Stimulated activated naive CD8-positive, alpha-beta T cell treated with anti-CD3 and anti-CD28 coated beads, Interleukin-15, Interleukin-2, amounts not matched to agents 100 ng/mL and 50 ng/mL, for 24 hours (primary cell): ENCODE measurements at regions not wholly inside any gene's neighbourhood (a gene's known extent, or its start where the extent isn't known, plus 50 kb on each side); places are given as distances from the start of the nearest gene placed in this dataset.
"Not testable (repeated sequence)": the region's sequence is repeated elsewhere in the genome, so short reads cannot be mapped to it uniquely, and the experiment has no call there.

Experiments
- H3K27ac Mint-ChIP-seq: one replicate; pipeline ENCODE4 v1.8.0; 2021; ENCODE audit warnings: mild to moderate bottlenecking, mixed read lengths
- H3K27me3 Mint-ChIP-seq: one replicate; pipeline ENCODE4 v1.8.0; 2021; ENCODE audit warnings: mixed read lengths
- H3K36me3 Mint-ChIP-seq: one replicate; pipeline ENCODE4 v1.8.0; 2021; ENCODE audit warnings: low read depth, mixed read lengths
- H3K4me1 Mint-ChIP-seq: one replicate; pipeline ENCODE4 v1.8.0; 2021; ENCODE audit warnings: low read depth, mixed read lengths
- H3K4me3 Mint-ChIP-seq: one replicate; pipeline ENCODE4 v1.8.0; 2021; ENCODE audit warnings: mild to moderate bottlenecking, mixed read lengths
- H3K9me3 Mint-ChIP-seq: one replicate; pipeline ENCODE4 v1.8.0; 2021; ENCODE audit warnings: mixed read lengths

- no peaks in the 10 kb centered on the region for H3K4me1 Mint-ChIP-seq
- H3K4me3 Mint-ChIP-seq, result no peak overlapping the region
- no peak overlapping the region for H3K27ac Mint-ChIP-seq
- no peaks in the 10 kb centered on the region for H3K27me3 Mint-ChIP-seq
- no peaks in the 10 kb centered on the region for H3K36me3 Mint-ChIP-seq
- peaks cover 5% of the 10 kb centered on the region for H3K9me3 Mint-ChIP-seq
Measured at GRCh38 chr5:119961993-119962392, 332.6 kb downstream of the FAM170A start.

- no peaks in the 10 kb centered on the region for H3K27me3 Mint-ChIP-seq
- no peak overlapping the region for H3K27ac Mint-ChIP-seq
- no peak overlapping the region for H3K4me3 Mint-ChIP-seq
- no peaks in the 10 kb centered on the region for H3K4me1 Mint-ChIP-seq
- no peaks in the 10 kb centered on the region for H3K36me3 Mint-ChIP-seq
- peaks cover 8% of the 10 kb centered on the region for H3K9me3 Mint-ChIP-seq
Measured at GRCh38 chr5:119966028-119966427, 336.7 kb downstream of the FAM170A start.

- Mint-ChIP-seq H3K9me3 (peaks cover 13% of the 10 kb centered on the region), H3K27me3 (no peaks in the 10 kb centered on the region), H3K4me3 (no peak overlapping the region), H3K27ac (no peak overlapping the region), H3K4me1 (no peaks in the 10 kb centered on the region), H3K36me3 (no peaks in the 10 kb centered on the region)
Measured at GRCh38 chr5:119968690-119969089, 339.3 kb downstream of the FAM170A start.

GRCh38 chr5:119987077-119987476 is 357.7 kb downstream of the FAM170A start:
- not testable (repeated sequence) for H3K27ac Mint-ChIP-seq, H3K36me3 Mint-ChIP-seq, H3K4me1 Mint-ChIP-seq, H3K27me3 Mint-ChIP-seq, H3K4me3 Mint-ChIP-seq
- H3K9me3 Mint-ChIP-seq, result peaks cover 13% of the 10 kb centered on the region

- Mint-ChIP-seq H3K36me3 (no peaks in the 10 kb centered on the region), H3K27me3 (no peaks in the 10 kb centered on the region), H3K4me1 (no peaks in the 10 kb centered on the region), H3K27ac (no peak overlapping the region), H3K9me3 (peaks cover 9% of the 10 kb centered on the region), H3K4me3 (no peak overlapping the region)
Measured at GRCh38 chr5:119991625-119992024, 362.3 kb downstream of the FAM170A start.

GRCh38 chr5:119996128-119996527 is 366.8 kb downstream of the FAM170A start:
- Mint-ChIP-seq H3K9me3 (no peaks in the 10 kb centered on the region), H3K27ac (no peak overlapping the region), H3K36me3 (no peaks in the 10 kb centered on the region), H3K27me3 (no peaks in the 10 kb centered on the region), H3K4me1 (no peaks in the 10 kb centered on the region), H3K4me3 (no peak overlapping the region)

DNA sequence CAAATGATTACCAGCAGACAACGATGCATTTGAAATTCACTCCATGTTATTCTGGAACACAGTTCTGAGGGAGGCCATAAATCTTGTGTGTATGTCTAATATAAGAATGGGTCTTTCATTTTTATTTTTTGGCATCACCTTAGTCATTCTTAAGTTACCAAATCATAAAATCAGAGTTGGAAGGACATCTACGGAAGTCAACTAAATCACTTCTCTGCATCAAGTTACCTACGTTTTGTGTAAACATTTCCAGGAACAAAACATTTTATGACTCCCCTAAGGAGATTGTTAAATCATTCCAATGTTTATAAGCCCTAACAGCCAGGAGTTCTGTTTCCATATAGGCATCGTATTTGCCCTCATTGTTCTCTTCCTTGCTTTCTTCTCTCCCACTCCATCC is 378.2 kb downstream of the FAM170A start:
- Mint-ChIP-seq H3K4me1 (no peaks in the 10 kb centered on the region), H3K36me3 (no peaks in the 10 kb centered on the region), H3K27me3 (no peaks in the 10 kb centered on the region), H3K4me3 (no peak overlapping the region), H3K27ac (no peak overlapping the region), H3K9me3 (peaks cover under 1% of the 10 kb centered on the region)

DNA sequence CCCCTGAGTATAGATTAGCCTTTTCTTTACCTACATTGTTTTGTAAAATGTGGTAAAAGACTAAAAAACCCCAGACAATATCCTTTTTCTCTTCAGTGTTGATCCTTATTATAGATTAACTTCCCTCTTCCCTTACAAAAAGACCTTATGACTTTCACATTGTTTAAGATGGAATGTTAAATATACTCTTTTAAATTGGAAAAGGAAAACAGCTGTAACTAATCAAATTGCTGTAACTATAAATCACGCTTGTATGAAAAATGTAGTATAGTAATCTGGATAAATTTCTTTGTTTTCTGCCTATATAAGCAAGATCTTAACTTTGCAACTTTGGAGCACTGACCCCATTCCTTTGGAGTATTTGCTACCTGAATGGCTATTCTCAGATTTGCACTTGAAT is 383.1 kb downstream of the FAM170A start:
- Mint-ChIP-seq H3K27ac (no peak overlapping the region), H3K27me3 (no peaks in the 10 kb centered on the region), H3K4me3 (no peak overlapping the region), H3K4me1 (peaks cover 3% of the 10 kb centered on the region), H3K36me3 (no peaks in the 10 kb centered on the region), H3K9me3 (no peaks in the 10 kb centered on the region)

DNA sequence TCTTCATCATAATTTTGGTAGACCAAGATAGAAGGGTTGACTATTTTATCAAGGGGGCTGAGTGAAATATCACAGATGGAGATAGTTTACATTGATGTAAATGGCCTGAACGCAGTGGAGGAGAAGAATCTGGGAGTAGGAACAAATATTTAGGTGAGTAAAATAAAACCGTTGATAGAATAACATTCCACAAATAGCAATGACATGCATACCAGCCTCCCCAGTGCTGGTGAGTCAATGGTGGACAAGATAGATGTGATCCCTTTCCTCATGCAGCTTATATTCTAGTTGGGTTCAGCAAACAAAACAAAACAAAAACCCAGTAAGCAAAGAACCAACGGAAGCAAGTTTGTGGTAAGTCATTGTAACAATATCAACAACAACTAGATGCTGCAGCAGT is 385.2 kb downstream of the FAM170A start:
- H3K36me3 Mint-ChIP-seq, result no peaks in the 10 kb centered on the region
- H3K27ac Mint-ChIP-seq, result no peak overlapping the region
- H3K4me3 Mint-ChIP-seq, result no peak overlapping the region
- H3K27me3 Mint-ChIP-seq, result no peaks in the 10 kb centered on the region
- H3K9me3 Mint-ChIP-seq, result no peaks in the 10 kb centered on the region
- H3K4me1 Mint-ChIP-seq, result peaks cover 5% of the 10 kb centered on the region

- Mint-ChIP-seq H3K27ac (no peak overlapping the region), H3K27me3 (no peaks in the 10 kb centered on the region), H3K4me1 (peaks cover 5% of the 10 kb centered on the region), H3K4me3 (no peak overlapping the region), H3K9me3 (peaks cover 4% of the 10 kb centered on the region), H3K36me3 (no peaks in the 10 kb centered on the region)
Measured at GRCh38 chr5:120016717-120017382, 387.5 kb downstream of the FAM170A start.

DNA sequence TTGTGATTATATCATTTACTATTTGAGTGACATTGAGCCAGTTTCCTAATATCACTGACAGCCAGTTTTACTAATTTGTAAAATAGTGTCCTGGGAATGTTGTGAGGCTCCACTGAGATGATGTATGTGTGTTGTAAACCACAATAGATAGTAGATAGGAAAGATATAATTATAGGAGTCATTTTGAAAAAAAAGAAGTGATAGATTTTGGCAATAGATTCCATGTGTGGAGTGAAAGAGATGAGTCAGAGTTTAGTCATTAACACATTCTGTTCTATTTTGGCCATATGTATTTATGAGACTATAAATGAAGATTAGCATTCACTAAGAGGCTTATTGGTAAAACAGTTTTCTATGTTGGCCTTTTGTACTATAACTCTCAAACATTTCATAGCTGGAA is 388.2 kb downstream of the FAM170A start:
- Mint-ChIP-seq H3K36me3 (no peaks in the 10 kb centered on the region), H3K27me3 (no peaks in the 10 kb centered on the region), H3K4me3 (no peak overlapping the region), H3K4me1 (peaks cover 5% of the 10 kb centered on the region), H3K9me3 (peaks cover 4% of the 10 kb centered on the region), H3K27ac (no peak overlapping the region)

- H3K27ac Mint-ChIP-seq, result no peak overlapping the region
- no peaks in the 10 kb centered on the region for H3K4me1 Mint-ChIP-seq
- H3K9me3 Mint-ChIP-seq, result no peaks in the 10 kb centered on the region
- no peaks in the 10 kb centered on the region for H3K36me3 Mint-ChIP-seq
- H3K4me3 Mint-ChIP-seq, result no peak overlapping the region
- H3K27me3 Mint-ChIP-seq, result no peaks in the 10 kb centered on the region
Measured at GRCh38 chr5:120035181-120035580, 405.8 kb downstream of the FAM170A start.

- no peaks in the 10 kb centered on the region for H3K9me3 Mint-ChIP-seq
- no peak overlapping the region for H3K4me3 Mint-ChIP-seq
- H3K36me3 Mint-ChIP-seq, result no peaks in the 10 kb centered on the region
- H3K4me1 Mint-ChIP-seq, result no peaks in the 10 kb centered on the region
- H3K27me3 Mint-ChIP-seq, result no peaks in the 10 kb centered on the region
- no peak overlapping the region for H3K27ac Mint-ChIP-seq
Measured at GRCh38 chr5:120035815-120036577, 406.6 kb downstream of the FAM170A start.

DNA sequence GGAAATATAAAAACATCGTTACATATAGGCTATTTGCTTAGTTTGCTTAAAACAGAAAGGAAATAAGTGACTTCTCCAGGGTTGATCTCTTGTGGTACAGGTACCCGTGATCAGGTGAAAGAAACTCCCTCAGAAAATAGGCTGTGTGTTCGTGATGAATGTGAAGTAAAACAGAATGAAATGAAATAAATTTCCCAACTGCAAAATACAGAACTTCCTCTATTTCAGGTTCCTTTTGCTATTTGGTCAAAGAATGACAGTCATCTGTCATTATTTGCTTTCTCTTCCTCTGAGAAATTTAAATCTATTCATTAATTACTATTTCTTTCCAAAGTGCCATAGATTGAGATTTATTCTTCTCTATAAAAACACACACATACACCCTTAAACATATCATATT is 408.1 kb downstream of the FAM170A start:
- Mint-ChIP-seq H3K27ac (no peak overlapping the region), H3K27me3 (no peaks in the 10 kb centered on the region), H3K36me3 (no peaks in the 10 kb centered on the region)

GRCh38 chr5:120039111-120039510 is 409.8 kb downstream of the FAM170A start:
- Mint-ChIP-seq H3K27me3 (no peaks in the 10 kb centered on the region), H3K4me1 (no peaks in the 10 kb centered on the region), H3K4me3 (no peak overlapping the region), H3K36me3 (no peaks in the 10 kb centered on the region), H3K9me3 (no peaks in the 10 kb centered on the region), H3K27ac (no peak overlapping the region)

More for the DNA sequence above, 408.1 kb downstream of the FAM170A start:
- H3K9me3 Mint-ChIP-seq, result no peaks in the 10 kb centered on the region
- H3K4me1 Mint-ChIP-seq, result no peaks in the 10 kb centered on the region
- no peak overlapping the region for H3K4me3 Mint-ChIP-seq

DNA sequence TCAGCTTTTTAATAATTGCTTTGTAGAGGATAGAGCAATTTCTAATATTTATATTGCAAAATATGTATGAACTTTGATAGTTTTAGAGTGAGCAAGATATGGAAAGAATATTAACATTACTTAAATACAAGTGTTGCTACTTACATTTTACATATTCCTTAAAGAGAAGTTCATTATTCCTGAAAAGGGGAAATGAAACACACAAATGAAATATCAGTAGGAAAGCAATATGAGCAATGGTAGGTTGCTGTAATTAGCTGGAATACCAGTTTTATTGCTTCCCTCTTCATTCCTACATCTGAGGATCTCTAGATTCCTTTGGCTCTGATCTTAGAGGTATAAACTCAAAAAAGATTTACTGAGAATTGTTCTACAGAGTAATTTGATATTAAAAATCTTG is 414.1 kb downstream of the FAM170A start:
- Mint-ChIP-seq H3K9me3 (no peaks in the 10 kb centered on the region), H3K27me3 (no peaks in the 10 kb centered on the region), H3K4me3 (no peak overlapping the region), H3K36me3 (no peaks in the 10 kb centered on the region), H3K27ac (no peak overlapping the region), H3K4me1 (no peaks in the 10 kb centered on the region)
